Right atrium auricular region (tissue), 2 donors: ENCODE measurements at regions not wholly inside any gene's neighbourhood (a gene's known extent, or its start where the extent isn't known, plus 50 kb on each side); places are given as distances from the start of the nearest gene placed in this dataset.

ENCODE experiments used
- DNase-seq: peaks from one replicate; pipeline ENCODE4 v3.0.0-alpha.2; 2019; ENCODE audit warnings: low spot score
- H3K27ac ChIP-seq, 2 donors: fragments of 200-600 bp; sonication (generic); 1 replicate in 1 of 2; 2 replicates in 1 of 2; pipeline ENCODE4 v1.5.1; 2016 to 2019
- H3K27me3 ChIP-seq, 2 donors: fragments of 200-600 bp; sonication (generic); one replicate each; pipeline versions ENCODE4 v1.5.1 to v1.6.0; 2017 to 2019
- H3K36me3 ChIP-seq: fragments of 200-600 bp; sonication (generic); one replicate; pipeline ENCODE4 v1.5.1; 2016
- H3K4me1 ChIP-seq, 2 donors: fragments of 200-600 bp; sonication (generic); one replicate each; pipeline versions ENCODE4 v1.5.1 to v1.6.0; 2017 to 2019
- H3K4me3 ChIP-seq, 2 donors: fragments of 200-600 bp; sonication (generic); 1 replicate in 1 of 2; 2 replicates in 1 of 2; pipeline ENCODE4 v1.5.1; 2017 to 2019; ENCODE audit warnings: mild to moderate bottlenecking in 1 of 2, moderate library complexity in 1 of 2
- H3K9me3 ChIP-seq, 2 donors: fragments of 200-600 bp; sonication (generic); one replicate each; pipeline ENCODE4 v1.5.1; 2019
- CTCF ChIP-seq, 2 donors: fragments of 200-600 bp; sonication (generic); IDR thresholded peaks; one replicate each; pipeline ENCODE4 v1.5.1; 2019; ENCODE audit warnings: antibody characterized with exemption in 2 of 2

GRCh38 chrX:4225086-4225485, 511.6 kb upstream of the PRKX start:
- no peak for DNase-seq
- TF ChIP-seq CTCF (IDR thresholded peaks at IDR 0.05), result no peak
- no peak overlapping the region for H3K27ac ChIP-seq

GRCh38 chrX:4206941-4207340, 493.5 kb upstream of the PRKX start:
- no peak for DNase-seq

More at GRCh38 chrX:4225086-4225485, 511.6 kb upstream of the PRKX start:
- no peaks in the 10 kb centered on the region for H3K27me3 ChIP-seq
- no peaks in the 10 kb centered on the region for H3K9me3 ChIP-seq
- H3K36me3 ChIP-seq, result no peaks in the 10 kb centered on the region
- H3K4me1 ChIP-seq, result no peaks in the 10 kb centered on the region
- no peak overlapping the region for H3K4me3 ChIP-seq

GRCh38 chrX:4197971-4198370, 484.5 kb upstream of the PRKX start:
- no peak overlapping the region for H3K27ac ChIP-seq
- no peak overlapping the region for H3K4me3 ChIP-seq
- no peak for TF ChIP-seq CTCF (IDR thresholded peaks at IDR 0.05)
- no peaks in the 10 kb centered on the region for H3K27me3 ChIP-seq
- no peaks in the 10 kb centered on the region for H3K36me3 ChIP-seq
- DNase-seq, result no peak
- no peaks in the 10 kb centered on the region for H3K9me3 ChIP-seq
- H3K4me1 ChIP-seq, result no peaks in the 10 kb centered on the region

More at GRCh38 chrX:4206941-4207340, 493.5 kb upstream of the PRKX start:
- no peaks in the 10 kb centered on the region for H3K36me3 ChIP-seq
- H3K27ac ChIP-seq, result no peak overlapping the region
- H3K27me3 ChIP-seq, result no peaks in the 10 kb centered on the region
- no peak overlapping the region for H3K4me3 ChIP-seq
- no peaks in the 10 kb centered on the region for H3K9me3 ChIP-seq
- no peaks in the 10 kb centered on the region for H3K4me1 ChIP-seq
- no peak for TF ChIP-seq CTCF (IDR thresholded peaks at IDR 0.05)

GRCh38 chrX:4193500-4194155, 480.2 kb upstream of the PRKX start:
- H3K27ac ChIP-seq, result no peak overlapping the region
- no peak for DNase-seq
- no peaks in the 10 kb centered on the region for H3K9me3 ChIP-seq
- H3K4me3 ChIP-seq, result no peak overlapping the region
- no peaks in the 10 kb centered on the region for H3K4me1 ChIP-seq
- TF ChIP-seq CTCF (IDR thresholded peaks at IDR 0.05), result no peak
- no peaks in the 10 kb centered on the region for H3K36me3 ChIP-seq
- H3K27me3 ChIP-seq, result no peaks in the 10 kb centered on the region

GRCh38 chrX:4186331-4186730, 472.9 kb upstream of the PRKX start:
- Histone ChIP-seq H3K4me1 (no peaks in the 10 kb centered on the region), H3K27ac (no peak overlapping the region), H3K9me3 (no peaks in the 10 kb centered on the region), H3K27me3 (no peaks in the 10 kb centered on the region), H3K36me3 (no peaks in the 10 kb centered on the region), H3K4me3 (no peak overlapping the region)
- no peak for DNase-seq
- no peak for TF ChIP-seq CTCF (IDR thresholded peaks at IDR 0.05)

GRCh38 chrX:4185086-4185485, 471.6 kb upstream of the PRKX start:
- DNase-seq, result no peak
- Histone ChIP-seq H3K4me1 (no peaks in the 10 kb centered on the region), H3K9me3 (no peaks in the 10 kb centered on the region), H3K36me3 (no peaks in the 10 kb centered on the region), H3K4me3 (no peak overlapping the region), H3K27me3 (no peaks in the 10 kb centered on the region), H3K27ac (no peak overlapping the region)
- no peak for TF ChIP-seq CTCF (IDR thresholded peaks at IDR 0.05)
